HepG2 (cell line): ENCODE measurements at regions not wholly inside any gene's neighbourhood (a gene's known extent, or its start where the extent isn't known, plus 50 kb on each side); places are given as distances from the start of the nearest gene placed in this dataset.

Source experiments
- ATAC-seq: fragments of 200-7000 bp; cut with Tn5 transposase; 3 replicates; pipeline ENCODE4 v1.9.1; 2020; ENCODE audit warnings: mild to moderate bottlenecking, moderate library complexity
- BruUV-seq: library from RNA; stranded (reverse); fragments of 400-500 nt; replicated peaks from 2 replicates; lab custom pipeline; 2021; lab: Mats Ljungman, UMichigan
- CTCF ChIA-PET: fragments of 300-600 bp; formaldehyde crosslinking; extraction: SDS; loops from one replicate; lab custom pipeline; 2021; ENCODE audit warnings: low total read pairs, inconsistent platforms, low intra/inter-chr PET ratio; lab: Yijun Ruan, JAX
- POLR2A ChIA-PET: fragments of 350-600 bp; sonication (Branson Sonifier 250); formaldehyde crosslinking; loops from one replicate; lab custom pipeline; 2020; ENCODE audit warnings: antibody characterized with exemption, inconsistent platforms; lab: Yijun Ruan, JAX
- DNase-seq: peaks from one replicate; pipeline ENCODE4 v3.0.0-alpha.2; 2015; ENCODE audit warnings: low spot score
- FAIRE-seq: peaks from 3 replicates; lab custom pipeline; 2011; peaks lifted over from hg19 to GRCh38; lab: Jason Lieb, UNC
- H2AFZ ChIP-seq: one replicate; pipeline ENCODE4 v1.6.1; 2011; ENCODE audit warnings: low read length, inconsistent platforms
- H3K27ac ChIP-seq: fragments of 300-600 bp; 3 replicates; pipeline ENCODE4 v1.8.0; 2011; ENCODE audit warnings: mixed run types, mild to moderate bottlenecking, mixed read lengths, low read length, inconsistent platforms; ENCODE audit not compliant: insufficient read depth; ENCODE audit errors: extremely low read length
- H3K27me3 ChIP-seq, 2 experiments: fragments of 200-600 bp in 1 of 2; 2 replicates in 1 of 2; 3 replicates in 1 of 2; pipeline versions ENCODE4 v1.6.0 to v1.8.0; 2011; ENCODE audit warnings: low read length in 2 of 2, mild to moderate bottlenecking in 2 of 2, moderate library complexity in 2 of 2, inconsistent platforms in 1 of 2; ENCODE audit not compliant: insufficient read depth in 2 of 2, control insufficient read depth in 1 of 2
- H3K36me3 ChIP-seq, 2 experiments: fragments of 200-600 bp in 1 of 2; replicated peaks in 1 of 2; 2 replicates in 1 of 2; 3 replicates in 1 of 2; pipeline versions ENCODE4 v1.5.1 to v1.8.0; 2011; ENCODE audit warnings: low read length in 2 of 2, inconsistent platforms in 1 of 2; ENCODE audit not compliant: insufficient read depth in 2 of 2, control insufficient read depth in 1 of 2
- H3K4me1 ChIP-seq: 2 replicates; pipeline ENCODE4 v1.5.1; 2012; ENCODE audit warnings: low read length, inconsistent platforms; ENCODE audit not compliant: insufficient read depth
- H3K4me2 ChIP-seq: 2 replicates; pipeline ENCODE4 v1.6.0; 2011; ENCODE audit warnings: low read depth, low read length, inconsistent platforms
- H3K4me3 ChIP-seq, 3 experiments: fragments of 200-600 bp in 1 of 3; sonication (generic), shearing (Covaris generic) in 1 of 3; replicated peaks in 1 of 3; 2 replicates each; pipeline ENCODE4 v1.5.1; 2011 to 2016; ENCODE audit warnings: low read length in 3 of 3, inconsistent platforms in 2 of 3, low read depth in 2 of 3, mild to moderate bottlenecking in 2 of 3, control low read depth in 1 of 3, mixed read lengths in 1 of 3; ENCODE audit not compliant: insufficient read depth in 1 of 3
- H3K79me2 ChIP-seq: one replicate; pipeline ENCODE4 v1.6.1; 2011; ENCODE audit warnings: low read length, inconsistent platforms; ENCODE audit not compliant: insufficient read depth
- H3K9ac ChIP-seq: 2 replicates; pipeline ENCODE4 v1.6.0; 2011; ENCODE audit warnings: mild to moderate bottlenecking, low read depth, low read length, inconsistent platforms; ENCODE audit not compliant: insufficient read depth
- H3K9me3 ChIP-seq: 2 replicates; pipeline ENCODE4 v1.5.1; 2012; ENCODE audit warnings: mild to moderate bottlenecking, low read length
- H4K20me1 ChIP-seq: 2 replicates; pipeline ENCODE4 v1.6.0; 2011; ENCODE audit warnings: inconsistent platforms, mild to moderate bottlenecking, low read length, moderate library complexity; ENCODE audit not compliant: insufficient read depth
- CEBPG ChIP-seq: IDR thresholded peaks from 2 replicates; pipeline ENCODE4 v1.6.1; 2016
- CHD4 ChIP-seq: fragments of 200-600 bp; sonication (generic); IDR thresholded peaks from 2 replicates; pipeline ENCODE4 v1.7.0; 2017; ENCODE audit warnings: mild to moderate bottlenecking, low read length, borderline replicate concordance
- CREM ChIP-seq, 2 experiments: sonication (generic) in 1 of 2; formaldehyde crosslinking in 1 of 2; IDR thresholded peaks; 2 replicates each; pipeline versions ENCODE4 v1.4.0 to v1.6.1; 2016 to 2020; ENCODE audit warnings: antibody characterized with exemption in 1 of 2, mild to moderate bottlenecking in 1 of 2, missing genetic modification reagents in 1 of 2
- EHMT2 ChIP-seq: fragments of 200-600 bp; sonication (generic); IDR thresholded peaks from 2 replicates; pipeline ENCODE4 v1.7.0; 2017; ENCODE audit warnings: antibody characterized with exemption, low read depth, low read length, borderline replicate concordance
- HNF4G ChIP-seq, 2 experiments: sonication (generic) in 1 of 2; formaldehyde crosslinking in 1 of 2; IDR thresholded peaks; 2 replicates each; pipeline versions ENCODE4 v1.4.0 to v1.6.1; 2011 to 2020; ENCODE audit warnings: borderline replicate concordance in 2 of 2, low read depth in 2 of 2, mild to moderate bottlenecking in 2 of 2, low read length in 1 of 2, missing genetic modification reagents in 1 of 2, moderate library complexity in 1 of 2
- IKZF4 ChIP-seq: sonication (generic); formaldehyde crosslinking; IDR thresholded peaks from 2 replicates; pipeline ENCODE4 v1.5.1; 2020; ENCODE audit warnings: borderline replicate concordance, mild to moderate bottlenecking, low read depth, missing genetic modification reagents; ENCODE audit errors: not compliant biosample characterization
- RBFOX2 ChIP-seq: fragments of 200-400 bp; formaldehyde crosslinking; IDR thresholded peaks from 2 replicates; pipeline ENCODE4 v1.6.1; 2017; ENCODE audit warnings: low read depth, mild to moderate bottlenecking, low read length
- SAP130 ChIP-seq: IDR thresholded peaks from 2 replicates; pipeline ENCODE4 v1.6.1; 2016; ENCODE audit warnings: low read depth
- SIN3B ChIP-seq: fragments of 150-350 bp; IDR thresholded peaks from 2 replicates; pipeline ENCODE4 v1.6.1; 2014; ENCODE audit warnings: low read length
- SP5 ChIP-seq: IDR thresholded peaks from 2 replicates; pipeline ENCODE4 v1.6.1; 2016; ENCODE audit warnings: low read depth, borderline replicate concordance
- ZBTB21 ChIP-seq: sonication (generic); formaldehyde crosslinking; IDR thresholded peaks from 2 replicates; pipeline ENCODE4 v1.4.0; 2020; ENCODE audit warnings: missing genetic modification reagents
- ZBTB33 ChIP-seq: sonication (generic); formaldehyde crosslinking; IDR thresholded peaks from 2 replicates; pipeline ENCODE4 v1.4.0; 2020; ENCODE audit warnings: missing genetic modification reagents
- ZBTB7A ChIP-seq: sonication (generic); formaldehyde crosslinking; IDR thresholded peaks from 2 replicates; pipeline ENCODE4 v1.8.0; 2022; ENCODE audit warnings: mild to moderate bottlenecking, missing genetic modification reagents
- ZFP36L1 ChIP-seq: sonication (generic); formaldehyde crosslinking; IDR thresholded peaks from 2 replicates; pipeline ENCODE4 v1.8.0; 2022; ENCODE audit warnings: mild to moderate bottlenecking, missing genetic modification reagents, moderate library complexity
- ZNF225 ChIP-seq: sonication (generic); formaldehyde crosslinking; IDR thresholded peaks from 2 replicates; pipeline ENCODE4 v1.4.0; 2020; ENCODE audit warnings: mild to moderate bottlenecking, missing genetic modification reagents
- ZNF724P ChIP-seq: sonication (generic); formaldehyde crosslinking; IDR thresholded peaks from 2 replicates; pipeline ENCODE4 v1.8.0; 2022; ENCODE audit warnings: missing genetic modification reagents, borderline replicate concordance
- ZNF879 ChIP-seq: sonication (generic); formaldehyde crosslinking; IDR thresholded peaks from 2 replicates; pipeline ENCODE4 v1.8.1; 2023; ENCODE audit warnings: missing genetic modification reagents
- WGBS: methylation state at CpG from one replicate; pipeline ENCODE4 v1.1.6; 2017; ENCODE audit warnings: low lambda C conversion rate; 5-methylcytosine and 5-hydroxymethylcytosine counted together
- in situ Hi-C: cut with HindIII; loops from 2 replicates; pipeline ENCODE4 v1.10.0; 2017; ENCODE audit warnings: low pct_unique_long_range_greater_than_20kb; ENCODE audit not compliant: extremely low pct_ligation_motif_present
- intact Hi-C: fragments of 100-400 bp; cut with micrococcal nuclease; formaldehyde crosslinking; loops from one replicate; pipeline ENCODE4 v1.10.0; 2022; ENCODE audit not compliant: unreplicated experiment
- TF ChIP-seq, protein P1 (sequence below): sonication (generic); formaldehyde crosslinking; IDR thresholded peaks from 2 replicates; pipeline ENCODE4 v1.8.1; 2022; ENCODE audit warnings: low read depth, mild to moderate bottlenecking, missing genetic modification reagents

- FAIRE-seq, result no peak
- intact Hi-C loops, result no loop called here
Observed at GRCh38 chr2:242056785-242057184, 187.3 kb downstream of the RTP5 start.

More at GRCh38 chr2:242056785-242057184, 187.3 kb downstream of the RTP5 start:
- H3K27me3 ChIP-seq, result peaks cover 0 to 15% of the 10 kb centered on the region in 2 experiments; a peak in 3 of 5 replicates
- no peak overlapping the region for H3K4me2 ChIP-seq
- no peaks in the 10 kb centered on the region for H3K36me3 ChIP-seq
- H2AFZ ChIP-seq, result no peak overlapping the region
- H3K79me2 ChIP-seq, result no peaks in the 10 kb centered on the region
- H3K27ac ChIP-seq, result no peak overlapping the region
- in situ Hi-C loops, result no loop called here
- no peak overlapping the region for H3K9ac ChIP-seq
- TF ChIP-seq SIN3B (no peak), ZFP36L1 (CRISPR knock-in tag) (no peak), IKZF4 (no peak), CEBPG (CRISPR knock-in tag) (no peak), SP5 (no peak), CREM (IDR thresholded peaks at IDR 0.05) (no peak), CREM (CRISPR knock-in tag; IDR thresholded peaks at IDR 0.05) (no peak), EHMT2 (no peak), RBFOX2 (no peak), ZNF724P (CRISPR knock-in tag) (no peak), ZBTB7A (CRISPR knock-in tag) (no peak), ZNF879 (CRISPR knock-in tag) (no peak), ZNF225 (CRISPR knock-in tag) (no peak), ZBTB21 (CRISPR knock-in tag) (no peak), HNF4G (IDR thresholded peaks at IDR 0.05; ENCODE audit: borderline replicate concordance, low read depth, low read length) (no peak), HNF4G (CRISPR knock-in tag; IDR thresholded peaks at IDR 0.05; ENCODE audit: borderline replicate concordance, low read depth) (no peak), SAP130 (CRISPR knock-in tag) (no peak), CHD4 (no peak), ZBTB33 (CRISPR knock-in tag) (no peak)
- TF ChIP-seq, protein P1, sequence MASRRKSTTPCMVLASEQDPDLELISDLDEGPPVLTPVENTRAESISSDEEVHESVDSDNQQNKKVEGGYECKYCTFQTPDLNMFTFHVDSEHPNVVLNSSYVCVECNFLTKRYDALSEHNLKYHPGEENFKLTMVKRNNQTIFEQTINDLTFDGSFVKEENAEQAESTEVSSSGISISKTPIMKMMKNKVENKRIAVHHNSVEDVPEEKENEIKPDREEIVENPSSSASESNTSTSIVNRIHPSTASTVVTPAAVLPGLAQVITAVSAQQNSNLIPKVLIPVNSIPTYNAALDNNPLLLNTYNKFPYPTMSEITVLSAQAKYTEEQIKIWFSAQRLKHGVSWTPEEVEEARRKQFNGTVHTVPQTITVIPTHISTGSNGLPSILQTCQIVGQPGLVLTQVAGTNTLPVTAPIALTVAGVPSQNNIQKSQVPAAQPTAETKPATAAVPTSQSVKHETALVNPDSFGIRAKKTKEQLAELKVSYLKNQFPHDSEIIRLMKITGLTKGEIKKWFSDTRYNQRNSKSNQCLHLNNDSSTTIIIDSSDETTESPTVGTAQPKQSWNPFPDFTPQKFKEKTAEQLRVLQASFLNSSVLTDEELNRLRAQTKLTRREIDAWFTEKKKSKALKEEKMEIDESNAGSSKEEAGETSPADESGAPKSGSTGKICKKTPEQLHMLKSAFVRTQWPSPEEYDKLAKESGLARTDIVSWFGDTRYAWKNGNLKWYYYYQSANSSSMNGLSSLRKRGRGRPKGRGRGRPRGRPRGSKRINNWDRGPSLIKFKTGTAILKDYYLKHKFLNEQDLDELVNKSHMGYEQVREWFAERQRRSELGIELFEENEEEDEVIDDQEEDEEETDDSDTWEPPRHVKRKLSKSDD (CRISPR knock-in tag), result no peak
- TF ChIP-seq, all 625 proteins: peak for 0
- Histone ChIP-seq H3K4me1 (peaks cover 21% of the 10 kb centered on the region), H3K9me3 (no peaks in the 10 kb centered on the region; the same call in 1 of the 2 replicates), H3K4me3 (no peak overlapping the region), H4K20me1 (no peaks in the 10 kb centered on the region)
- no peak for DNase-seq
- BruUV-seq, result no TSS peak
- 56% methylated on average over 11 of the region's 11 CpGs for WGBS
- CTCF ChIA-PET, result no interaction called here
- POLR2A ChIA-PET, result no interaction called here
- ATAC-seq, result no peak
